ENCODE measurements at regions not wholly inside any gene's neighbourhood (a gene's known extent, or its start where the extent isn't known, plus 50 kb on each side); places are given as distances from the start of the nearest gene placed in this dataset.
"Not testable (repeated sequence)": the region's sequence is repeated elsewhere in the genome, so short reads cannot be mapped to it uniquely, and the experiment has no call there.

DNA sequence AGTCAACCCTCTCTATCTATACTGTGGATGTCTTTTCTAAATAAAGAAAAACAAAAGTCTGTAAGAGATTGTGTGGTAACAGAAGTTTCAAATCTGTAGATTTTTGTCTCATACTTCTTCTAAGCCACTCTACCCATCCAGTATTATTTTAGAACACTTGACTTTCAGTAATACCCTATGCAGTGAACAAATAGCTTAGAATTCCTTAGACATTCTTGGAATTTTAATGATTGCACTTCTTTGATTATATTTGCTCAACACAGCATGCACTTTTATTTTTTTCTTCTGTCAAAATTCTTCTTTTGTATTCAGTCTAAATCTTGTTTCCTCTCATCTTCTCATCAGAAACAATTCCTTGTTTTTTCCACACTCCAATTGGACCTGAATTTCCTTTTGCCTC, 1080.2 kb downstream of the SUCLG1 start:
- no peak for DNase-seq

DNA sequence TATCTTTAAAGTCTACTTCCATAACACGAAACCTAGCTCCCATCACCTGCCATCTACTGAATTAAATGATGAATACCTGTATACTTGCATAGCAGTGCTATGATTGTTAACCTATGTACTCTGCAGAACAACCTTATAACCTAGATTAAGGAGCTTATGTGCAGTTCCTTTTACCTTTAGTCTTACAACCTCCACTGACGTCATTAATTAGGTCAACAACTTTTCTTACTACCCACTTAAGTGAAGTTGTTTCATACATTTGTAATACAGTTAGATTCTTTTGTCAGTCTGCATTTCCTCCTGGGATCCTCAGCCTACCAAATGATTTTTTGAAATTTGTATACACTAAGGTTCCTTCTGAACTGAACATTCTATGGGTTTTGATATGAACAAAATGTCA, 1082.3 kb downstream of the SUCLG1 start:
- DNase-seq: no peak

DNA sequence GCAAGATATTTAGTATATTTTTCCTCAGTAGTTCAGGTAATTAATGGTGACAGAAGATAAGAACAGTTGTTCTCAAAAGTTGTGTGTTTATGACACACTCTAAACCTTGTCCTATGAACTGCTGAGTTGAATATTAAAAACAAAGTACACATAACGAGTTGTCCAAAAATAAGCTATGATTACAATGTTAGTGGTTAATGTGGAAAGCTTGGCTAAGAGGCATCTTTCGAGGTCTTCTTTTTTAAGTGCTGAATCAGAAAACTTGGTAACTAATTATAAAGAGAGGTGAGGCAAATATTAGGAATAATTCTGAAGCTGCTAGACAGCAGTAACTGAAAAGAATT, 1088.7 kb downstream of the SUCLG1 start:
- no peak for DNase-seq

- no peak for DNase-seq
Measured at GRCh38 chr2:83369601-83370418, 1089.3 kb downstream of the SUCLG1 start.

DNA sequence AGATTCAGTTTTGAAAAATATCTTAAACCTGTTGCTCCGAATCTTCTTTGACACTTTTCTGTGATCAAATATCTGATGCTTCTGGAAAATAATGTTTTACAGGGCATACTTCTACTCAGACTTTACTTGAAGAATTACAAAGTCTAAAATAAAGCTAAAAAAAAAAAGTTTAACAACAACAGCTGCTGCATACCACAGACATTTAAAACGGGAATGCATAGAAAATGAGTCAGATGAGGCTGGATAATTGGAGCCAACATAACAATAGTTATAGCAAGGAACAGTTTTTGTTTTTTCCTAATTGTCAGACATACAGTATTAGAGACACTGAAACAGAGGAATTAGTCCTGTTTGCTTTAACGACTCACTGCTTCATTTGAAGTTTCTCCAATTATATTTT, 1090.2 kb downstream of the SUCLG1 start:
- no peak for DNase-seq

GRCh38 chr2:83368461-83368860, 1090.6 kb downstream of the SUCLG1 start:
- DNase-seq: no peak

GRCh38 chr2:83365476-83365875, 1093.6 kb downstream of the SUCLG1 start:
- no peak for DNase-seq

GRCh38 chr2:83364264-83364663, 1094.8 kb downstream of the SUCLG1 start:
- no peak for DNase-seq

DNA sequence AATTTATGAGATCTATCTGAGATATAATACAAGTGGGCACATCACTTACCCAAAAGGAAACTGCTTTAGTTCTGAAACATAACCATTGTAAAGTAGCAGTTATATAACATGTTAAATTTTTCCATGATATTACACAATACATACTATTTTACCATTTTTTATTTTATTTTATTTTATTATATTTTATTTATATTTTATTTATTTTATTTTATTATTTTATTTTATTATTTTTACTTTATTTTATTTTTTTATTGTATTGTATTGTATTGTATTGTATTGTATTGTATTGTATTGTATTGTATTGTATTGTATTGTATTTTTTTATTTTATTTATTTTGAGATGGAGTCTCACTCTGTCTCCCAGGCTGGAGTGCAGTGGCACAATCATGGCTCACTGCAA, 1095.9 kb downstream of the SUCLG1 start:
- DNase-seq: not testable (repeated sequence)

DNA sequence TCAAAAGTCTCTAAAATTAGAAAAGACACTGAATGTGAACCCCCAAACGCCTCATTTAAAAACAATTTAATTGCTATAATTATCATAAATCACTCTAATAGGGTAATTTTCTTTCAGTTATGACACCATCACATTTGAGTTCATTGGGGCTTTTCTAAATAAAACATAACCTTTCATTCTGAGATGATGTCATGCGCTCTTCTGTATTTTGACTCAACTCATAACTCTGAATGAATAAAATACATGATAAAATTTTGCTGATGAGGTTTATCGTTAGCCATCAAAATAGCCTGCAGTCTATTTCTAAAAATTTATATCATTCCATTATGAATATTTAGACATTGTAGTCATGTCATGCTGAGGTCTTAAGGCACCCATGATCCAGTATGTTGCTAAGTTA, 1099.7 kb downstream of the SUCLG1 start:
- no peak for DNase-seq

DNA sequence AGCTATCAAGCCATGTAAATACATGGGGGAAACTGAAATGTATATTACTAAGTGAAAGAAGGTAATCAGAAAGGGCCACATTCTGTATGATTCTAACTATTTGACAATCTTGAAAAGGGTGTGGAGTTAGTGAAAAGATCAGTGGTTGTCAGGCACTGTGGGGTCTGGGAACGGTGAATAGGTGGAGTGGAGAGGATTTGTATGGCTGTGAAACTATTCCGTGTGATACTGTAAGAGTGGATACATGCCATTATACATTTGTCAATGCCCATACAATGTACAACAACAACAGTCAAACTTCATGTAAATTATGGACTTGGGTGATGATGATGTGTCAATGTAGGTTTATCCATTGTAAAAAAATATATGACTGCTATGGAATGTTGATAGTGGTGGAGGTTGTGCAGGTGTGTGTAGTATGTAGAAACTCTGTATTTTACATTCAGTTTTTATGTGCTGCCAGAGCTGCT, 1116.2 kb downstream of the SUCLG1 start:
- no peak for DNase-seq

DNA sequence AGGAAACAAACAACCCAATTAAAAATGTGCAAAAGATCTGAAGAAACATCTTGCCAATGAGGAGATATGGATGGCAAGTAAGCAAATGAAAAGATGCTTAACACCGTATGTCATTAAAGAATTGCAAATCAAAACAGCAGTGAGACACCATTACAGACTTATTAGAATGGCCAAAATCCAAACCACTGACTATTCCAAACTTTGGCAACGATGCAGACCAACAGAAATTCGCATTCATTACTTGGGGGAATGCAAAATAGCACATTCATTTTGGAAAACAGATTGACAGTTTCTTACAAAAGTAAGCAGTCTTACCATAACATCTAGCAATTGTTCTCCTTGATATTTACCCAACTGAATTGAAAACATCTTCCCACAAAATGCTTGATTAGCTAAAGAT, 1118.7 kb downstream of the SUCLG1 start:
- peak; percentile 26 for DNase-seq

DNA sequence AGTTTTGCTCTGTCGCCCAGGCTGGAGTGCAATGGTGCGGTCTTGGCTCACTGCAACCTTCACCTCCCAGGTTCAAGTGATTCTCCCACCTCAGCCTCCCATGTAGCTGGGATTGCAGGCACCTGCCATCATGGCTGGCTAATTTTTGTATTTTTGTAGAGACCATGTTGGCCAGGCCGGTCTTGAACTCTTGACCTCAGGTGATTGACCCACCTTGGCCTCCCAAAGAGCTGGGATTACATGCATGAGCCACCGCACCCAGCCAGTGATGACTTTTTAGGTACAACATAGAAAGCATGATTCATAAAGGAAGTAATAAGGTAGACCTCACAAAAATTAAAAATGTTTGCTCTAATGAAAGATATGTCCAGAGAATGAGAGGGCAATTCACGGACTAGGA, 1119.1 kb downstream of the SUCLG1 start:
- DNase-seq: not testable (repeated sequence)

DNA sequence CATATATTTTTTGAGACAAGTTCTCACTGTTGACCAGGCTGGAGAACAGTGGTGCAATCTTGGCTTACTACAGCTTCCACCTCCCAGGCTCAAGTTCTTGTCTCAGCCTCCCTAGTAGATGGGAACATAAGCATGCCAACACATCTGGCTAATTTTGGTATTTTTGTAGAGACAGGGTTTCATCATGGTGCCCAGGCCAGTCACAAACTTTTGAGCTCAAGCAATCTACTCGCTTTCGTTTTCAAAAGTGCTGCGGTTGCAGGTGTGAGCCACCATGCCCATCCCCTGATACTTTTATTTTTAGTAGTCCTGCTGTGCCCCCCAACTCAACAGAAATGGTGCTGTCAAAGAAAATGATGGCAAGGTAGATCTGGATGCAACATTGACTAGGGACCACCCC, 1127.3 kb downstream of the SUCLG1 start:
- no peak for DNase-seq

GRCh38 chr2:83323038-83323437, 1136.0 kb downstream of the SUCLG1 start:
- DNase-seq: no peak

GRCh38 chr2:83320053-83320452, 1139.0 kb downstream of the SUCLG1 start:
- DNase-seq: no peak

GRCh38 chr2:83305758-83306378, 1153.2 kb downstream of the SUCLG1 start:
- DNase-seq: no peak

- no peak for DNase-seq
Measured at GRCh38 chr2:83291083-83291482, 1168.0 kb downstream of the SUCLG1 start.

DNA sequence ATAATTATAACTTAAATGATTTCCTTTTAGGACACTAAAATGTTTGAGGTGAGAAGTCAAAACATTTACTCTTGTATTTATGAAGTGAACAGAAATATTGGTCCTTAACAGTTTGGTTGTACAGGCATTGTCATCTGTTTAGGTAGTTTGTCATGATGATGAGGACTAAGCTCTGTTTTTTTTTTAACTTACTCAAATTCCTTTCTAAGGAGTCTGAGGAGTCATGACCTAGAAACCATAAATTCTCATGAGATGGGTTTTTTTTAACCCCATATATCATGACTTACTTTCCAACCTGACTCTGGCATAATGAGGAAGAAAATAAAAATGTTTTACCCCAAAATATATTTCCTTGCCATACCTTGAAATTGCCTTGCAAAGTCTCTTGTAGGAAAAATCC, 1176.2 kb downstream of the SUCLG1 start:
- no peak for DNase-seq

GRCh38 chr2:83282043-83282795, 1176.9 kb downstream of the SUCLG1 start:
- no peak for DNase-seq

DNA sequence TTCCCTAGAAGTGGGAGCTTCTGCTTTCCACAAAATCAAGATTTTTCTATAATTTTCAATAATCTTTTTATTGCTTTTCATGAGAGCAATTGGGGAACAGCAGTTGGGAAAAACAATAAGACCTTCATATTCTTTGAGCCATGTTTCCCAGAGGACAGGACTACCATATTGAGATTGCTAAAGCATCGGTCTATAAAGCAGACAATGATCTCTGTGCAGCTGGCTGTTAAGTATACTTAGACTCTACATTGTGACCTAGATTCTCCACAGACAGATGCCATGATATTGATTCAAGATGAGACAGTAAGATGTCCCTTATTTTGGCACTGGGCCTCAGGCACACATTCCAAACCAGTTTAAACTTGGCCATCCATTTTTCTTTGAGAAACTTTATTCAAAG, 1178.7 kb downstream of the SUCLG1 start:
- DNase-seq: no peak

GRCh38 chr2:83273322-83273721, 1185.8 kb downstream of the SUCLG1 start:
- DNase-seq: no peak

- no peak for DNase-seq
Measured at GRCh38 chr2:83261591-83262136, 1197.4 kb downstream of the SUCLG1 start.

Data from left kidney (tissue), 1 donor.